ENCODE measurements at regions not wholly inside any gene's neighbourhood (a gene's known extent, or its start where the extent isn't known, plus 50 kb on each side); places are given as distances from the start of the nearest gene placed in this dataset.

- H3K27ac ChIP-seq (ENCODE audit: low read depth, low read length) = no peak overlapping the region
- CTCF ChIA-PET (ENCODE audit: partially characterized antibody) = interaction anchor here (0.6 kb wide), 1 partner anchor 86 kb away, joined by 3 read pairs; no protein-coding TSS in a partner anchor
- no peak overlapping the region for H2BK120ac ChIP-seq (replicated peaks; ENCODE audit: low read depth, low read length)
- H2AK5ac ChIP-seq (ENCODE audit: low read depth, low read length) = no peak overlapping the region
- H3K56ac ChIP-seq (replicated peaks; ENCODE audit: insufficient read length, low read depth, low read length) = no peak overlapping the region
- H3K14ac ChIP-seq (ENCODE audit: insufficient read length) = no peak overlapping the region
- H3K23ac ChIP-seq (ENCODE audit: insufficient read length) = no peak overlapping the region
- no peak overlapping the region for H4K91ac ChIP-seq (replicated peaks; ENCODE audit: insufficient read length, low read length)
- H2BK5ac ChIP-seq (ENCODE audit: low read depth, low read length) = no peak overlapping the region
- H4K8ac ChIP-seq (ENCODE audit: extremely low read depth, insufficient read depth, low read length) = no peak overlapping the region
- no peak overlapping the region for H3K18ac ChIP-seq (ENCODE audit: extremely low read depth, low read length)
- no peak overlapping the region for H2BK20ac ChIP-seq (ENCODE audit: low read length)
- no peak overlapping the region for H3K4me2 ChIP-seq (ENCODE audit: insufficient read depth in 1 of 2, low read depth in 2 of 2, low read length in 2 of 2)
- no peaks in the 10 kb centered on the region for H3K27me3 ChIP-seq (replicated peaks in 1 of 4; ENCODE audit: control insufficient read depth in 3 of 4, extremely low read depth in 1 of 4, insufficient read depth in 3 of 4, low read length in 3 of 4)
- no peak for FAIRE-seq
- WGBS, 2 experiments (ENCODE audit: extremely low coverage in 1 of 2, insufficient coverage in 1 of 2, insufficient read length in 1 of 2, insufficient replicate concordance in 2 of 2, low coverage in 1 of 2, low lambda C conversion rate in 2 of 2, missing lambda C conversion rate in 1 of 2) = 95% methylated on average over 1 of the region's 1 CpG; no CpG with 5 or more reads in 1 of the 2 experiments
- no peak overlapping the region for H2BK12ac ChIP-seq (ENCODE audit: low read depth, low read length)
- no peak overlapping the region for H3K9ac ChIP-seq (replicated peaks in 1 of 4; ENCODE audit: extremely low read depth in 1 of 4, low read depth in 3 of 4, low read length in 3 of 4)
- H3K36me3 ChIP-seq (ENCODE audit: control insufficient read depth in 2 of 4, insufficient read depth in 4 of 4, low read length in 3 of 4) = no peaks in the 10 kb centered on the region
- H4K5ac ChIP-seq (ENCODE audit: insufficient read length, low read depth, low read length) = no peak overlapping the region
- H3K23me2 ChIP-seq (ENCODE audit: low read depth, low read length) = no peaks in the 10 kb centered on the region
- no peaks in the 10 kb centered on the region for H3K9me3 ChIP-seq (ENCODE audit: insufficient read depth in 2 of 2, low read depth in 1 of 2, low read length in 1 of 2)
- no peak overlapping the region for H3K4me3 ChIP-seq (ENCODE audit: extremely low read depth in 1 of 4, insufficient read depth in 2 of 4, low read depth in 3 of 4, low read length in 4 of 4)
- H2BK15ac ChIP-seq (ENCODE audit: low read length) = no peak overlapping the region
- H3K4ac ChIP-seq (replicated peaks; ENCODE audit: insufficient read length, low read depth, low read length) = no peak overlapping the region
- no peak for DNase-seq (ENCODE audit: low read depth in 1 of 2, low spot score in 2 of 2)
- no peaks in the 10 kb centered on the region for H3K79me1 ChIP-seq (ENCODE audit: low read depth, low read length)
- TF ChIP-seq FOSL1 (IDR thresholded peaks at IDR 0.05; ENCODE audit: insufficient read depth, low read depth, low read length) (no peak), MAX (IDR thresholded peaks at IDR 0.05) (no peak), SUZ12 (IDR thresholded peaks at IDR 0.05; ENCODE audit: low read length) (no peak), NRF1 (IDR thresholded peaks at IDR 0.05; ENCODE audit: low read depth, low read length) (no peak), CTBP2 (IDR thresholded peaks at IDR 0.05; ENCODE audit: borderline replicate concordance, insufficient read depth, insufficient read length, low read length) (no peak), SIX5 (IDR thresholded peaks at IDR 0.05; ENCODE audit: low read depth, low read length) (no peak), SAP30 (IDR thresholded peaks at IDR 0.05; ENCODE audit: insufficient read depth, insufficient replicate concordance, low read length) (no peak), HDAC2 (IDR thresholded peaks at IDR 0.05; ENCODE audit: borderline replicate concordance in 1 of 2, low read depth in 2 of 2, low read length in 2 of 2) (no peak)
- POLR2A ChIA-PET (ENCODE audit: partially characterized antibody) = no interaction called here
- no peaks in the 10 kb centered on the region for H4K20me1 ChIP-seq (replicated peaks in 1 of 2; ENCODE audit: control insufficient read depth in 1 of 2, insufficient read depth in 2 of 2, low read length in 2 of 2)
- H2AFZ ChIP-seq (ENCODE audit: low read length) = no peak overlapping the region
- no peaks in the 10 kb centered on the region for H3K4me1 ChIP-seq (replicated peaks in 1 of 4; ENCODE audit: control insufficient read depth in 3 of 4, insufficient read depth in 4 of 4, low read length in 3 of 4)
- H3K79me2 ChIP-seq (ENCODE audit: control insufficient read depth in 1 of 2, insufficient read depth in 2 of 2, low read length in 2 of 2) = no peaks in the 10 kb centered on the region
Observed at GRCh38 chr10:36115364-36115763, 473.3 kb upstream of the FZD8 start.
